ENCODE measurements at regions not wholly inside any gene's neighbourhood (a gene's known extent, or its start where the extent isn't known, plus 50 kb on each side); places are given as distances from the start of the nearest gene placed in this dataset.

DNA sequence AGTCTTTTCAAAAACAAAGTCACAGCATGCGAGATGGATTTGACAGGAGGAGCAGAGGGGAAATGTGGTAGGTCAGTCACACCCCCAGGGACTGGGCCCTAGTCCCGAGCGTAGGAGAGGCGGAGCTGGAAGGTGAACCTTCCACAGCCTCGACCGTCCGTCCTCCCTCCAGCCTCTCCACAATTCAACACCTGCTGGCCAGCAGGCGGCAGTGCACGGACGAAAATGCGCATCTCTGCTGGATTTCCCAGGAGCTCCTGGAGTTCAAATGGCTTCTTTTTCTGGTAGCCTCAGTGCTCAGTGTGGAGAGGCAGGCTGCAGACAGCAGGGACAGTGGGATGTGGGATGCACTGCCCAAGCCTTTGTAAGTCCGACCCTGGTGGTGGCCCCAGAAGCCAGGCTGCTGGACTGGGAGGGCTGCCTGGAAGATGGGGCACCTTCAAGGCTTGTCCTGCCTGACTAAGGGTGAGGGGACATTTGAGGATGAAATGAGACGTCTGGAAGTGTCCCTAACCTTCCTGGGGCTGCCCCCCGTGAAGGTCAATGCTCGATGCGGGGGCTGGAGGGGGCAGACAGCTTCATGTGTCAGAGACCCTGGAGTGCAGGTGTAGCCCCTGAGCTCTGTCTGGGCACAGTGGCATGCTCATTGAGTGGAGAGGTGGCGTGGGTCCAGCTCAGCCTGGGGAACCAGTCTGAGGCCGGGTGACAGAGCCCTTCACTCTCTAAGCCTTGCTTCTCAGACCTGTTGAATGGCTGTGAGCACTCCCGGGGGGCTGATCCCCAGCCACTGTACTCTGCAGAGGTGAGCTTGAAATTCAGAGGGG, 189.5 kb downstream of the TFCP2L1 start:
- DNase-seq (ENCODE audit: low spot score): peak; percentile 75

DNA sequence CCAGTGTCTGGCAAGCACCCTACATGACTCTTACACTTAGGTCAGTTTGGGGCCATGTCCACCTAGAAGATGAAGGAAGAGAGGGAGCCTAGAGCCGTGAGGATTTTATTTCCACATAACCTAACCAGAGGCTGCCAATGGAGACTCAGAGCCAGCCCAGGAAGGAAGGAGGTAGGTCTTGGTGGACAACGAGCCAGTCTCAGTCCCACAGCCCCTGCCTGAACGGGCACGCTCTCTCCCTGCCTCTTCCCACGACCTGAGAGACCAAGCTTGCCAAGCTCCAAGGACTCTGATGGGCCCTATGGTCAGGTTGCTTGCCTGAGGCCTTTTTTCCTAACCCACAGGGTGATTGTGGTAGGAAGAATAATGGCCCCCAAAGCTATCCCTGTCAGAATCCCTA, 188.4 kb downstream of the TFCP2L1 start:
- no peak for DNase-seq (ENCODE audit: low spot score)

DNA sequence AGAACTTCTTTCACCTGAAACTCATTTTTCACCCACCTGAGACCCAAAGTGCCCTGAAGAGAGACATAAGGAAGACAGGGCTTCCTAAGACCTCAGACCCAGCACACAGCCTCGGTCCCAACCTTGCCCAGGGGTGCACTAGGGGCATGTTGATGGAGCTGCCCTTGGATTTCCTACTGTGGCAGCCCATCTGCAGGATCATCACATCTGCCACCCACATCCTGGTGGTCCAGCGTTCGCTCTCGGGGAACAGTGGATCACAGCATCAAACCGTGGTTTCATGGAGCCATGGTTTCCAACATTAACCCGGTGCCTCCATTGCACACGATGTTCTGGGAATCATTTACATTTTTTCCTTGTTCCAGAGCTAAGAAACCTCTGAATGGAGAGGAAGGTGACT, 186.4 kb downstream of the TFCP2L1 start:
- DNase-seq (ENCODE audit: low spot score): no peak

DNA sequence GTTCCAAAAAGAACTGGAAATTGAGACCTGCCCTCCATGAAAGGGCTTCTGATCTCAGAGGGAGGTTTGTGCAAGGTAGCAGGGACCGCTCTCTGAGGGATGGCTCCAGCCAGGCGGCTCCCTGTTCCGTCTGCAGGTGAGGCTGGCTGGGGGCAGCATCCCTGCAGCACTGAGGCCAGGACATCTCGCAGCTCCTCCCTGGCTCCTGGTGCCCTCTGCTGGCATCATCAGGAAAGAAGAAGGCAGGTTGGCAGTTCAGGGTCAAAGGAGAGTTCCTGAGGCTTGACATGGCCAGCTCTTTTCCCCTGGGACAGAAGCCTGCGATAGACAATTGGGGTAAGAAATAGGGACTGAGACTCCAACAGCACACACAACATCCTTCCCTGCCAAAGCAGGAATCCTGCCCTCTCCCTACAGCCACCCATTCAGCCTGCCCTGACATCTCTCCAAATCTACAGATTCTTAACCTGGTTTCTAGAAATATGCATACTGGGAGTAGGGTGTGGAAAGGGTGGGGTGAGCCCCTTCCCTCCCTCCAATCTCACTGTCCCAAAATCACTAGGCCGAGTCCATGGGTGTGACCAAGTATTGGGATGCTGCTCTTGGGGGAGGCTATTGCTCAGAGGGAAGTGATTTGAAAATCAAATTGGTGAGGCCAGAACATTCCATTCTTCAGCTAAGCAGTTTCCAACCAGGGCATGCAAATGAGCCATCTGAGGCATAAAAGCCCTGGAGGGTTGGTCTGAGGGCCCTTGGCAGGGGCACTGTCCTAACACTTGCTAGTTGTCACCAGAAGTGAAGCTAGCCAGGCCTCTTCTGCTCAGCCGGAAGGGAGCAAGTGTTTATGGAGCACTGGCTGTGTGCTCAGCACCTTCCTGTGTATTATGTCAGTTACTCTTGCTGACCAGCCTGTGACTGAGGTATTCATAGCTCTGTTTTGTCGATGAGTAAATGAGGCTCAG, 185.4 kb downstream of the TFCP2L1 start:
- no peak for DNase-seq (ENCODE audit: low spot score)

DNA sequence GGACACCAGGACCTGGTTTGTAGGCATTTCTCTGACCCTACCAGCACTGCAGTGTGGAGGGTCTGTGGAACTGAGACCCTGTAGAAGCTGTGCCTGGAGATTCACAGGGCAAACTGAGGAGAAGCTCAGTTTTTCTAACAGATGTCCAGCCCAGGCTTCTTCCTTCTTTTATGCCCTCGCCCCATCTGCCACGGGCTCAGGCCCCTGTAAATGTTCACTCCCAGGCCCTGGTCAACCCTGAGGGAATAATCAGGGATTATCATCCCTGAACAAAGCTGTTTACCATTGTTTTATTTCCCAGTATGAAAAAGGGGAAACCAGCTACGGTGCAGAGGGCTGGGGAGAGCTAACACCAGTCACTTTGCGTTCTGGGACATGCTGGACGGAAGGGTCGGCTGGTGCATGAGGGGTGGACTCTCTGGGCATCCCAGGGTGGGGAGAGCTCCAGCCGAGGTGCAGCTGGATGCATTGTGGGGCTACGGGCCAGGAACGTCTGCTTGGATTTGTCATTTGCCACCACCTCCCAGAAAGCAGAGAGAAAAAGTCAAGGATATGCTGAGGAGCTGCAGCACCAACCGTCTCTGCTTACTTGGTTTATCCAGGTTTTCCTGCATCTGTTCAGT, 183.8 kb downstream of the TFCP2L1 start:
- DNase-seq (ENCODE audit: low spot score): no peak

DNA sequence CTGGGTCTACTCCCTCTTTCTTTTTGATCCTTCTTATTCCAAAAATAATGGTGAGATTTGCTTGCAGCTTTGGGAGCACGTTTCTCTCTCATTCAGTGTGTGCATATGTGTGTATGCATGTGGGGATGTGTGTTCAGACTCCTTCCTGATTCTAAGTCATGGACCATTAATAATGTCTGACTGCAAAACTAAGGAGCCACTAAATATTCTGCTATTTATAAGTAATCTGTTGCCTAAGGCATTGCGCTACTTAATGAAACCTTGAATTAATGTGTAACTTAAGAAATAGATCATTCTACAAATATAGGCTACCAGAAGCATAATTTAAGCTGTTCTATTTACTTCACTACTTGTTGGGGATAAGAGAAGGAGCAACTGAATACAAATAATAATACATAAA, 182.1 kb downstream of the TFCP2L1 start:
- DNase-seq (ENCODE audit: low spot score): no peak

DNA sequence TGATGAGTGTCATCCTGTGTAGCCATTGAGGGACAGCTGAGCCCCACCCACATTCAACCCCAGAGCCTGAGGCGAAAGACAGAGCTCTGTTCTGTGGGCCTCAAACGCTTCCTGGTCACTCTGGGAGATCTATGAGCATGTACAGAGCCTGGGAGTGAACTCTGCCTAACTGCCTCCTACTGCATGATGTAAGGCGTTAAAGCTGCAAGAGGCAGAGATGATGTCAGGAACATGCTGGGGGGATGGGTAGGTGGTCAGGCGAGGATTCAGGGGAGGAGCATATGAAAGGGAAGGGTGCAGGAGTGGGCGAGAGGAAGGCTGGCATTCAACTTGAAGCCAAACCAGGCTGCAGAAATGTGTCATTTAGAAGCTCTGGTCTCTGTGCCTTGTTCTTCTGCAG, 181.0 kb downstream of the TFCP2L1 start:
- DNase-seq (ENCODE audit: low spot score): no peak

DNA sequence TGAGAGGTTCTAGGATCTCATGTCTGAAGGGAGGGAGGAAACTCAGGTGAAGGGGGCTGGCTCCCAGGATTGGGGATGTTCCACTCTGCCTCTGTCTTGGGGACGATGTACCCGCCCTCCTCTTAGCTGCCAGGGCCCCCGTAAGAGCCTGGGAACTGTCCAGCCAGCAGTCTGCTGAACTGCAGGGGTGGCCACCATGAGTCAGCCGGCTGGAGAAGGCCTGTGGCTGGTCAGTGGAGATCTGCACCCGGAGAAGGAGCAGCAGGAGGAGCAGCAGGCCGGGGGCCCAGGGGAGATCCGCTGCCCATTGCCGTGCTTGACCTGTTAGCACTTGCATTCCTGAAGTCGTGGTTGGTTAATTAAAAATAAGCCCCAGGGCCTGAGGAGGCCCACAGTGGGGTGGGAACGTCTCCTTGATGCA, 180.3 kb downstream of the TFCP2L1 start:
- no peak for DNase-seq (ENCODE audit: low spot score)

DNA sequence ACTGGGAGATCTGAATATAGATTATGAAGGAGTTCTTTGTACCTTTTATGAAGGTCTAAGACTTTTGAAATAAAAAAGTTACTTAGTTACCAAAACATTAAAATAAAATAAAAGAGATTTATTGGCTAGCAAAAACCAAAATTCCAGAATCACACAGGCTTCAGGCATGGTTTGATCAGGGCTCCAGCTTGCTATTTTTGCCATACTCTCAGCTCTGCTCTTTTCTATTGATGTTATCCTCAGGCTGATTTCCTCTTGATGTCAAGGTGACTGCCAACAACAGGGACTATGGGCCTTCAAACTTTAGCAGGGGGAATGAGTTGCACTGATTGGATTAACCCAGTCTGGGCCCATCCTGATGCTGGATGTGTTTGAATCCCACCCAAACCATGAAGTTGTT, 174.1 kb downstream of the TFCP2L1 start:
- no peak for DNase-seq (ENCODE audit: low spot score)

DNA sequence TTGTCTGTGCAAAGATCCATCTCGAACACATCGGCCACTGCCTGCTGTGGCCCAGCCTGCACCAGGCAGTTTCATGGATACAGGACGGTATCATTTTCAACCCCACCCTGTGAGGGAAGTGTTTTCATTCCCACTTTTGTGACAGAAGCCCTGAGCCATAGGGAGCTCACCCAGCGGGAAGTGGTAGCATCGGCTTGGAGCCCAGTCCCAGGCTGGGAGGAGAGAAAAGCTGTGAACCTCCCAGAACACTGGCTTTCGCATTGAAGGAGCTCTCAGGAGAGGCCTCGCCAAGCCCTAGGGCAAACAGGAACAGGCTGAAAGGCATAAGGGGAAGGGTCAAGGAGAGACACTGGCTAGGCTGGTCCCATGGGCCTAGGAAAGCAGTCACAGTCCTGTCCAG, 166.1 kb downstream of the TFCP2L1 start:
- DNase-seq (ENCODE audit: low spot score): no peak

DNA sequence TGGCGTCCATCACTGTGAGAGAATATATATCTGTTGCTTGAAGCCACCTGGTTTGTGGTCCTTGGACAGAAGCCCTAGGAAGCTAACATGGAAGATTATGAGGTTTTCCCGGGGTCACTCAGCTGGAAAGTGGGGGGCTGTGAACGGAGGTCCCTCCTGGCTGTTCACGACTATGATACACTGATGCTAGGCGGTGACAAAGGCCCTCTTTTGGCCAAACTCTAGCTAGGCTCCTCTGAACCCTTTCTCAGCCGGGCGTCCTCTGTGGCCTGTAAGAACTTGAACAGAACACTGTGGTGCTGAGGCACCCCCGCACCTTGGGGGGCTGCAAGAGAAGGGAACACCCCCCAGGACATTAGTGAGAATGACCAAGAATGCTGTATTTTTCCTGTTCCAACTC, 164.6 kb downstream of the TFCP2L1 start:
- DNase-seq (ENCODE audit: low spot score): no peak

DNA sequence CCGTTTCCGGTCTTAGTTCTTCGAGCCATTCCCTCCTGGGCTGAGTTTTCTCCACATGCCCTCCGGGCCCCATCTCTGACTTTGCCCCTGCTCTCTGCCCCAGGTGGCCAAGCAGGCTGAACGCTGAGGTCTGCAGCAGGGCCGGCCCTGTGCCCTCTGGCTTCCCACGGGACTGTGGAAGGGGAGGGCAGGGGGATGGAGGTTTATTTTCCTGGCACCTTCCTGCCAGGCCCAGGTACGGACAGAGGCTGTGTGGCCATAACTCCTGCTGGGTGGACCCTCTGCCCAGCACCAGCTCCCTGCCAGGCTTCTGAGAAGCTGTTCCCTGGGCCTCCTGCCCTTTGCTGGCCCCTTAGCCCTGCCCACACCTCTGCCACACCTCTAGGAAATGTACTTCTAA, 164.0 kb downstream of the TFCP2L1 start:
- no peak for DNase-seq (ENCODE audit: low spot score)

DNA sequence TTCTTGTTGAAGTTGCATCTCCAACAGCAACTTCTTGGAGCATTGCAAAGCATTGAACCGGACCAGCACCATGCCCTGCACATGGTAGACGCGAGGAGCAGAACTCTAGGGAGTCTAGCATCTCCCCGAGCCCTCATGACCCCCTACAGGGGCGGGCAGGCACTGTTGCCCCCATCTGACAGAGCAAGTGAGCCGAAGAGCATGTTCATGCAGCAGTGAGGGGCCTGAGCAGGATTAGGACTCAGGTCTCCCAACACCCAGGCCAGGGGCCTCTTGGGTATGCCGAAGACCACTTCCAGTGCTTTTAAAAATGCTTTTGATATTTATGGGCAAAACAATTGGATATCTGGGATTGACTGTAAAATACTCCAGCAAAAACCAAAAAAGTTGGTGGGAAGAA, 163.3 kb downstream of the TFCP2L1 start:
- no peak for DNase-seq (ENCODE audit: low spot score)

DNA sequence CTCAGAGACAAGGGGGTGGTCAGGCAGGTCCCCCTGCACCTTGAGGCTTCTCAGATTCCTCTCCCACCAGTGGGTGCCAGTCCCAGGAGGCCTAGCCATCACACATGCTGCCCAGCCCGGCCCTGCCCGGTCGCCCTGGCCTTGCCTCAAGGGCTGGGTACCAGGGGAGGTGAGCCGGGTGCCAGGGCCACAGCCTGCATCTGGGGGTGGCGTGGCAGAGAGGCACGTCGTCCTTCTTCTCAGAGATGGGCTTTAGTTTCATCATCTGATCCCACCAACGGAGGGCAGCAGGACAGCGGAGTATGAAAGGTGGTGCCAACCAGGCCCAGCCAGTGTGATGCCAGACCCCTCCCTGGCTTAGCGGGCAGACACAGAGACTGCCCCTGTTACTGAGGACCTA, 161.7 kb downstream of the TFCP2L1 start:
- DNase-seq (ENCODE audit: low spot score): no peak

DNA sequence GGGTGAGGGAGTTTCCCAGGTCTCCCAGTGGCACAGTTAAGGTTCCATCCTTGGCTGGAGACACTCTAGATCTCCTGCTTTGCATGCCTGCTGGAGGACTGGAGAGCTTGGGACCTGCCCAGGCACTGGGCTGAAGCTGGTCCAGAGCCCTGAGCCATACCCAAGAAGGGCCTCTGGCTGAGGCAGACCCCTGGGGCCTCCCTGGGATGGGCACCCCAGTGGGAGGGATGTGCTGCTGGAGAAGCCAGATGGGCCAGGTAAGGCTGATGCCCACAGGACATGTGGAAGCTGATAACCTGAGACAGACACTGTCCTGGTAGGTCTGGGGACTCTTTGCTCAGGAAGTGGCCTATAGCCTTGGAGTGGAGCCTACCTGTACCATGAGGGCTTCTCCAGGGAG, 160.7 kb downstream of the TFCP2L1 start:
- DNase-seq (ENCODE audit: low spot score): no peak

DNA sequence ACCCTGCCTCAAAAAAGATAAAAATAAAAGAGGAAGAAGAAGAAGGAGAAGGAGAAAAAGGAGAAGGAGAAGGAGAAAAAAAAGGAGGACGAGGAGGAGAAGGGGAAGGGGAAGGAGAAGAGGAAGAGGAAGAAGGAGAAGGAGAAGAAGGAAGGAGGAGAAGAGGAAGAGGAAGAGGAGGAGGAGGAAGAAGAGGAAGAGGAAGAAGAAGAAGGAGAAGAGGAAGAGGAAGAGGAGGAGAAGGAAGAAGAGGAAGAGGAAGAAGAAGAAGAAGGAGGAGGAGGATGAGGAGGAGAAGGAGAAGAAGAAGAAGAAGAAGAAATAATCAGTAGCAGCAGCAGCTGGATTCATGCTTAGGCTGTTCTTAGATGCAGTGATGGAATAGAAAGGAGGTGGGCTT, 159.7 kb downstream of the TFCP2L1 start:
- no peak for DNase-seq (ENCODE audit: low spot score)

DNA sequence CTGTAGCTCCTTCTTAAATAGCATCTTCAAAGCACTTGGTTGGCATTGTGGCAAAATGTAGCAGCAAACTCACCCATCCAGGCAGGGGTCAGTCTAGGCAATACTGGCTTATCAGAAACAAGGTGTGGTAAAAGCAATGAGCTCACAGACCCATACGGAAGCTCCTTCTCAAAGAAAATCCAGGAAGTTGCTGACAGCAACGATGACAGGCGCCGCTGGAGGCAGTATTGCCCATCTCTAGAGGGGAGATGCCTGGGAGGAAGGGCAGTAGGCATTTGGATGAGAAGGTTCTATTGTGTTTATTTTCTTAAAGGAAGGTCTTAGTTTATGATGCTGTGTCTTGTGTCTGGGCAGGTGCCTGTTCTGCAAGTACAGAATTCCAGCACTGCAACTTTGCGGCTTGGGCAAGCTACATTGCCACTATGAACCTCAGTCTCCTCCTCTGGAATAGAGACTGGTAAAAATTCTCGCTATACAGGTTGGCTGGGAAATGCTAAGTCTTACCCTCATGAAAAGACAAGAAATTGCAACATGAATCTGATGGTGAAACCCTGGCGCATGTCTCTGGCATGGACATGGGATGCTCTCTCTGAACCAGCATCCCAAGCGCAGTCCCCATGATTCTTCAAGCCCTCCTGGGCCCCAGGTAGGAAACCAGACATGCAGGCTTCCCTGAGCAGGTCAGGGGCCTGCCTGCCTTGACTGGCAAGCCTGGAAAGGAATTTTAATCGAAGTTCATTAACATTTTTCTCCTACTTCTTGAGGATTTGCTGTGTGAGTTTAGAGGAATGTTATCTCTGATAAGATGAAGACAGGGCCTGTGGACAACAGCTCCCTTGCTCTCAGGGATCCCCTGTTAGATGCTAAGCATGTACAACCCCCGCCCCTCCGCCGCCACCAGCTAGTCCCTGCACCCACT, 156.0 kb downstream of the TFCP2L1 start:
- DNase-seq (ENCODE audit: low spot score): peak; percentile 23

DNA sequence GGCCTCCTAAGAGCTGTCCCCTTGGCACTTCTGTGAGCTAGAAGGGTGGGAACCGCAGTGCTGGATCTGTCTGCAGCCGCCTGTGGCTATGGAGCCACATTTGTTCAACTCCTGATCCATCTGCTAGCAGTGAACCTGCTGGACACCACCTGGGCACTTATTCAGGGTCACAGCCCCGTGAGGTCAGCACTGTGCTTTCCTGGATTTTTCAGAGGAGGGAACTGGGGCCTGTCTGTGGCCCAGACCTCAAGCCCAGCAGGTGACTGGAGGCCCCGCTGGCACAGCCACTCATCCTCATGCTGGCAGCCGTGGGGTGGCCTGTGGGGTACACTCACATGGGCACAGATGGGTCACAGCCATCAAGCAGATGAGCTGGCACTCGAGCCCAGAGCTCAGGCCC, 155.3 kb downstream of the TFCP2L1 start:
- DNase-seq (ENCODE audit: low spot score): no peak

DNA sequence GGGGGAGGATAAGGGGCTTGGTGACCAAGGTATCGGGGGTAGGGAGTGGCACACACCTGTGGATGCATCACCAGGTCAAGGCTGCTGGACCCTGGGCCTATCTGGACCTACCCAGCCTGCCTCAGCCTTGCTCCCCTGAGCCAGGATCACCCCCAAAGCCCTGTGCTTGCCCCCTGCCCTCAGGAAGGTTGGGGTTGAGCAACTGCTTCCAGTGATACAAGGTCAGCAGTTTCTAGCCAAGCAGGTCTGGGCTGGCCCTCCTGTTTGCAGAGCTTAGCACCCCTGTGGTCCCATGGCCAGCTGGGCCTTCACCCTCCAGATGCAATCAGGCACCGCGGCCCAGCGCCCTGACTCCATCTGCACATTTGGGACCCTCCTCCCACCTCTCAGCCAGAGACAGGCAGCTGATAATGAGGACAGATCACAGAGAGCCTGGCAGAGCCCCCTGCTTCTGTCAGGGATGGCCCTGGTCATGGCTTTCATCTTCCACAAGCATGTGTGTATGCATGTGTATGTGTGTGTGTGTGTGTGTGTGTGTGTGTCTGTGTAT, 154.6 kb downstream of the TFCP2L1 start:
- DNase-seq (ENCODE audit: low spot score): no peak

DNA sequence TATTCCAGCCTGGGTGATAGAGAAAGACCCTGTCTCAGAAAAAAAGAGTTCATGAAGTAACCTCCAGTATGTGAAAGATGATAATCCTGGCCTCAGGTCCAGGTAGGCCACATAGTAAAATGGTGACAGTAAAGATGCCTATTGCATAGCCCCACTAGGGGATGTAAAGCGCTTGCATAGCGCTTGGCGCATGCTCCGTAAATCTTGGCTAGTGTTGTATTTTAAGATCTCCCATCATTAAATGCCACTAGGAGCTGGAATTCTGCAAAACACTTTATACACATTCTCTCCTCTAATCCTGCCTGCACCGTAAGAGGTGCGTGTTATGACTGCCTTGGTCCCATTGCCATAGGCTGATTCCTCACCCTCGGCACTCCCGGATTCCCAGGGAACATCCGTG, 153.6 kb downstream of the TFCP2L1 start:
- no peak for DNase-seq (ENCODE audit: low spot score)
